ENCODE measurements at regions not wholly inside any gene's neighbourhood (a gene's known extent, or its start where the extent isn't known, plus 50 kb on each side); places are given as distances from the start of the nearest gene placed in this dataset.

DNA sequence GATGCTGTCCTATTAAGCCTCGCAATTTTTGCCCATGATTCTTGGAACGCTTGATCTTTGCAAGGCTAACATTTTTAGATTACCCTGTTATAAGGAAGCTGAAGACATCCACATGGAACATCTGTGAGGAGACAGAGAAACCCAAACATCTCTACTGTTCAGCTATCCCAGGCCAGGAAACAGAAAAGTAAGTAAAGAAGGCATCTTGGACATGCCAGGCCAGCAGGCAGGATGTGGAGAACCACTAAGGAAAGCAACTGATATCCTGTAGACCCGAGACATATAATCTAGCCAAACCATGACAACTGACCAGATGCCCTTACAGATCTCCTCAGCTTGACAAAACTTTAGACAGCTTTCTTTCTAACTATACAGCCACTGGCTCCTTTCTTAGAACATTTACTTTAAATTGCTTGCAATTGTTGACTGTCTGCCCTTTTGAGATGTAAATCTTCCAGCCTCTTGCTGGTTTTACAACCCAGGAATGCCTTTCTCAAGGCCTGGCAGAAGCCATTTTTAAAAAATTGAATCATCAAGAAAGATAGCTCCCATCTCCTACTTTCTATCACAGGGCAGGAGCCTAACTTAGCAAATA is 255.8 kb upstream of the DACH1 start:
- TF ChIP-seq, protein P1, sequence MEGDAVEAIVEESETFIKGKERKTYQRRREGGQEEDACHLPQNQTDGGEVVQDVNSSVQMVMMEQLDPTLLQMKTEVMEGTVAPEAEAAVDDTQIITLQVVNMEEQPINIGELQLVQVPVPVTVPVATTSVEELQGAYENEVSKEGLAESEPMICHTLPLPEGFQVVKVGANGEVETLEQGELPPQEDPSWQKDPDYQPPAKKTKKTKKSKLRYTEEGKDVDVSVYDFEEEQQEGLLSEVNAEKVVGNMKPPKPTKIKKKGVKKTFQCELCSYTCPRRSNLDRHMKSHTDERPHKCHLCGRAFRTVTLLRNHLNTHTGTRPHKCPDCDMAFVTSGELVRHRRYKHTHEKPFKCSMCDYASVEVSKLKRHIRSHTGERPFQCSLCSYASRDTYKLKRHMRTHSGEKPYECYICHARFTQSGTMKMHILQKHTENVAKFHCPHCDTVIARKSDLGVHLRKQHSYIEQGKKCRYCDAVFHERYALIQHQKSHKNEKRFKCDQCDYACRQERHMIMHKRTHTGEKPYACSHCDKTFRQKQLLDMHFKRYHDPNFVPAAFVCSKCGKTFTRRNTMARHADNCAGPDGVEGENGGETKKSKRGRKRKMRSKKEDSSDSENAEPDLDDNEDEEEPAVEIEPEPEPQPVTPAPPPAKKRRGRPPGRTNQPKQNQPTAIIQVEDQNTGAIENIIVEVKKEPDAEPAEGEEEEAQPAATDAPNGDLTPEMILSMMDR (conservative IDR thresholded peaks at IDR 0.05; ENCODE audit: low read depth, low read length): no peak
- TF ChIP-seq EZH2 (IDR thresholded peaks at IDR 0.05; ENCODE audit: borderline replicate concordance, low read depth, low read length, poor library complexity, severe bottlenecking): no peak
